H1 (cell line): ENCODE measurements at regions not wholly inside any gene's neighbourhood (a gene's known extent, or its start where the extent isn't known, plus 50 kb on each side); places are given as distances from the start of the nearest gene placed in this dataset.

ENCODE experiments used
- USF2 ChIP-seq: IDR thresholded peaks from 2 replicates; pipeline ENCODE4 v1.6.1; 2011; ENCODE audit warnings: low read length, improper control_type of control experiment

GRCh38 chr4:129614611-129615010 lies 518.7 kb downstream of the C4orf33 start (continued):
- no peak for TF ChIP-seq USF2
